ENCODE measurements at regions not wholly inside any gene's neighbourhood (a gene's known extent, or its start where the extent isn't known, plus 50 kb on each side); places are given as distances from the start of the nearest gene placed in this dataset.

DNA sequence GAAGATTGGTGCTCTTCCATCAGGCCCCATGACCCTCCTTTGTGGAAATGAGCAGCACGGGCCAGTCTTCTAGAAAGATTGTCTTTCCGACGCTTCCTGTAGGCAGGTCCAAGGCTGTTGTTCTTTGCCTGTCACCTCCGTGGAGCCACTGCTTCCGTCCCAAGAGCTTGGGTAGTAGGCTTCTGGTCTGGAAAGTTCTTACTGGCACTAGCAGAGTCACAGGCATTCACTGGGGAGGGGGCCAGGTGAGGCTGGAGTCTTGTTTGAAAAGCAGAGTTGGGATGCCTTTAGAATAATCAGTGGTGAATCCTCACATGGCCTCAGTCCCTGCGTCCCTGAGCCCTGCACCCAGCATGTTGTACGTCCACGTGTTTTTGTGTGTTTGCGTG is 76.2 kb upstream of the ADPGK start:
- TF ChIP-seq, protein P1, sequence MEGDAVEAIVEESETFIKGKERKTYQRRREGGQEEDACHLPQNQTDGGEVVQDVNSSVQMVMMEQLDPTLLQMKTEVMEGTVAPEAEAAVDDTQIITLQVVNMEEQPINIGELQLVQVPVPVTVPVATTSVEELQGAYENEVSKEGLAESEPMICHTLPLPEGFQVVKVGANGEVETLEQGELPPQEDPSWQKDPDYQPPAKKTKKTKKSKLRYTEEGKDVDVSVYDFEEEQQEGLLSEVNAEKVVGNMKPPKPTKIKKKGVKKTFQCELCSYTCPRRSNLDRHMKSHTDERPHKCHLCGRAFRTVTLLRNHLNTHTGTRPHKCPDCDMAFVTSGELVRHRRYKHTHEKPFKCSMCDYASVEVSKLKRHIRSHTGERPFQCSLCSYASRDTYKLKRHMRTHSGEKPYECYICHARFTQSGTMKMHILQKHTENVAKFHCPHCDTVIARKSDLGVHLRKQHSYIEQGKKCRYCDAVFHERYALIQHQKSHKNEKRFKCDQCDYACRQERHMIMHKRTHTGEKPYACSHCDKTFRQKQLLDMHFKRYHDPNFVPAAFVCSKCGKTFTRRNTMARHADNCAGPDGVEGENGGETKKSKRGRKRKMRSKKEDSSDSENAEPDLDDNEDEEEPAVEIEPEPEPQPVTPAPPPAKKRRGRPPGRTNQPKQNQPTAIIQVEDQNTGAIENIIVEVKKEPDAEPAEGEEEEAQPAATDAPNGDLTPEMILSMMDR (IDR thresholded peaks at IDR 0.05; ENCODE audit: low read depth, low read length, missing input control): no peak
- TF ChIP-seq, protein P2, sequence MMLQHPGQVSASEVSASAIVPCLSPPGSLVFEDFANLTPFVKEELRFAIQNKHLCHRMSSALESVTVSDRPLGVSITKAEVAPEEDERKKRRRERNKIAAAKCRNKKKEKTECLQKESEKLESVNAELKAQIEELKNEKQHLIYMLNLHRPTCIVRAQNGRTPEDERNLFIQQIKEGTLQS (IDR thresholded peaks at IDR 0.05): no peak
- TF ChIP-seq, protein P3, sequence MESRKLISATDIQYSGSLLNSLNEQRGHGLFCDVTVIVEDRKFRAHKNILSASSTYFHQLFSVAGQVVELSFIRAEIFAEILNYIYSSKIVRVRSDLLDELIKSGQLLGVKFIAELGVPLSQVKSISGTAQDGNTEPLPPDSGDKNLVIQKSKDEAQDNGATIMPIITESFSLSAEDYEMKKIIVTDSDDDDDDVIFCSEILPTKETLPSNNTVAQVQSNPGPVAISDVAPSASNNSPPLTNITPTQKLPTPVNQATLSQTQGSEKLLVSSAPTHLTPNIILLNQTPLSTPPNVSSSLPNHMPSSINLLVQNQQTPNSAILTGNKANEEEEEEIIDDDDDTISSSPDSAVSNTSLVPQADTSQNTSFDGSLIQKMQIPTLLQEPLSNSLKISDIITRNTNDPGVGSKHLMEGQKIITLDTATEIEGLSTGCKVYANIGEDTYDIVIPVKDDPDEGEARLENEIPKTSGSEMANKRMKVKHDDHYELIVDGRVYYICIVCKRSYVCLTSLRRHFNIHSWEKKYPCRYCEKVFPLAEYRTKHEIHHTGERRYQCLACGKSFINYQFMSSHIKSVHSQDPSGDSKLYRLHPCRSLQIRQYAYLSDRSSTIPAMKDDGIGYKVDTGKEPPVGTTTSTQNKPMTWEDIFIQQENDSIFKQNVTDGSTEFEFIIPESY (IDR thresholded peaks at IDR 0.05): no peak
- TF ChIP-seq RXRA (IDR thresholded peaks at IDR 0.05) (no peak), TAF1 (conservative IDR thresholded peaks at IDR 0.05) (no peak), JUND (IDR thresholded peaks at IDR 0.05) (no peak), SP1 (IDR thresholded peaks at IDR 0.05) (no peak)
- TF ChIP-seq, protein P4, sequence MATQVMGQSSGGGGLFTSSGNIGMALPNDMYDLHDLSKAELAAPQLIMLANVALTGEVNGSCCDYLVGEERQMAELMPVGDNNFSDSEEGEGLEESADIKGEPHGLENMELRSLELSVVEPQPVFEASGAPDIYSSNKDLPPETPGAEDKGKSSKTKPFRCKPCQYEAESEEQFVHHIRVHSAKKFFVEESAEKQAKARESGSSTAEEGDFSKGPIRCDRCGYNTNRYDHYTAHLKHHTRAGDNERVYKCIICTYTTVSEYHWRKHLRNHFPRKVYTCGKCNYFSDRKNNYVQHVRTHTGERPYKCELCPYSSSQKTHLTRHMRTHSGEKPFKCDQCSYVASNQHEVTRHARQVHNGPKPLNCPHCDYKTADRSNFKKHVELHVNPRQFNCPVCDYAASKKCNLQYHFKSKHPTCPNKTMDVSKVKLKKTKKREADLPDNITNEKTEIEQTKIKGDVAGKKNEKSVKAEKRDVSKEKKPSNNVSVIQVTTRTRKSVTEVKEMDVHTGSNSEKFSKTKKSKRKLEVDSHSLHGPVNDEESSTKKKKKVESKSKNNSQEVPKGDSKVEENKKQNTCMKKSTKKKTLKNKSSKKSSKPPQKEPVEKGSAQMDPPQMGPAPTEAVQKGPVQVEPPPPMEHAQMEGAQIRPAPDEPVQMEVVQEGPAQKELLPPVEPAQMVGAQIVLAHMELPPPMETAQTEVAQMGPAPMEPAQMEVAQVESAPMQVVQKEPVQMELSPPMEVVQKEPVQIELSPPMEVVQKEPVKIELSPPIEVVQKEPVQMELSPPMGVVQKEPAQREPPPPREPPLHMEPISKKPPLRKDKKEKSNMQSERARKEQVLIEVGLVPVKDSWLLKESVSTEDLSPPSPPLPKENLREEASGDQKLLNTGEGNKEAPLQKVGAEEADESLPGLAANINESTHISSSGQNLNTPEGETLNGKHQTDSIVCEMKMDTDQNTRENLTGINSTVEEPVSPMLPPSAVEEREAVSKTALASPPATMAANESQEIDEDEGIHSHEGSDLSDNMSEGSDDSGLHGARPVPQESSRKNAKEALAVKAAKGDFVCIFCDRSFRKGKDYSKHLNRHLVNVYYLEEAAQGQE (IDR thresholded peaks at IDR 0.05): no peak
- TF ChIP-seq, protein P5, sequence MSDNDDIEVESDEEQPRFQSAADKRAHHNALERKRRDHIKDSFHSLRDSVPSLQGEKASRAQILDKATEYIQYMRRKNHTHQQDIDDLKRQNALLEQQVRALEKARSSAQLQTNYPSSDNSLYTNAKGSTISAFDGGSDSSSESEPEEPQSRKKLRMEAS (IDR thresholded peaks at IDR 0.05): no peak
